Glomerular endothelial cell (primary cell): ENCODE measurements at regions not wholly inside any gene's neighbourhood (a gene's known extent, or its start where the extent isn't known, plus 50 kb on each side); places are given as distances from the start of the nearest gene placed in this dataset.
"Not testable (repeated sequence)": the region's sequence is repeated elsewhere in the genome, so short reads cannot be mapped to it uniquely, and the experiment has no call there.

Experiments used
- DNase-seq: peaks from one replicate; pipeline ENCODE4 v3.0.0-alpha.2; 2011; ENCODE audit warnings: low read depth, low spot score; ENCODE audit errors: extremely low read depth

DNA sequence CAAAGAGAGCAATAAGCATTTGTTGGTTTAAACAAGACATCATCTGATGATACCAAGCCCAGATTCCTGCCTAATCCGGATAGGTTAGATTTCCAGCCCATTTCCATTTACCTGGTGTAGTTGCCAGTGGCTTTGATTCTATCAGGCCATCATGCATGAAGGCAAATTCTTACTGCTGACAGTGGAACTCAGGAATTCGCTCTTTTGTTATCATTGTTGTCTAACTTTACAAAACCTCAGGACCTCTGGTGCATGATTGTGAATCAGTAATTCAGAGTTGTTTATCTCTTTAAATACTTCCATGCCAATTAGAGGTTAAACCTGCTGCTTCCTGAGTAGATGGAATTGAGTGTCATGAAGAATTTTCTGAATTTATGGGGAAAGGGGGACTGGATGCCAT is 76.5 kb downstream of the C9orf152 start:
- no peak for DNase-seq

GRCh38 chr9:110132531-110132930 is 75.4 kb downstream of the C9orf152 start:
- not testable (repeated sequence) for DNase-seq

DNA sequence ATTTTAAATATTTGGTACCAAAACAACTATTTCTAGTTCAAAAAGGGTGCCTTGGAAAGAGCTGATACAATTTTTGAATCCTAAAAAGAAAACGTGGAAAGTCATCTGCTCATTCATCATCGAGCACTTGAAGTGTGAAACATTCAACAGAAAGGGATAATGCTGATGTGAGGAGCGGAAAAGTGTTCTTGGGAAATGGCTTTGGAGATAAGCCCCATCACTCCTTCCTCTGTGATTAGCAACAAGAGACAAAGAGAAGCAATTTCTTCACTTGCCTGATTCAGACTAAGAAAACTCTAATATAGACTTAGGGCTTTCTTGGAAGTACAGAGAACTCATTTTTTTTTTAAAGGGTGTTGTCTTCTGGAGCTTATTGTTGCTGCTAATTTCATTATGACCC is 74.9 kb downstream of the C9orf152 start:
- DNase-seq = no peak

GRCh38 chr9:110133608-110134210 is 74.2 kb downstream of the C9orf152 start:
- no peak for DNase-seq

GRCh38 chr9:110135846-110136245 is 72.1 kb downstream of the C9orf152 start:
- no peak for DNase-seq

DNA sequence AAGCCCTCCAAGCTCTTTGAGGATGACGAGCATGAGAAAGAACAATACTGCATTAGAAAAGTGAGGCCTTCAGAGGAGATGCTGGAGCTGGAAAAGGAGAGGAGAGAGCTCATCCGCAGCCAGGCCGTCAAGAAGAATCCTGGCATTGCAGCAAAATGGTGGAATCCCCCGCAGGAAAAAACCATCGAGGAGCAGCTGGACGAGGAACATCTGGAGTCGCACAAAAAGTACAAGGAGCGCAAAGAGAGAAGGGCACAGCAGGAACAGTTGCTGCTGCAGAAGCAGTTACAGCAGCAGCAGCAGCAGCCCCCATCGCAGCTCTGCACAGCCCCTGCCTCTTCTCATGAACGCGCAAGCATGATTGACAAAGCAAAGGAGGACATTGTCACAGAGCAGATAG is 71.2 kb downstream of the C9orf152 start:
- DNase-seq = no peak

- no peak for DNase-seq
These were observed 67.7 kb downstream of the C9orf152 start for GRCh38 chr9:110140276-110140675.

DNA sequence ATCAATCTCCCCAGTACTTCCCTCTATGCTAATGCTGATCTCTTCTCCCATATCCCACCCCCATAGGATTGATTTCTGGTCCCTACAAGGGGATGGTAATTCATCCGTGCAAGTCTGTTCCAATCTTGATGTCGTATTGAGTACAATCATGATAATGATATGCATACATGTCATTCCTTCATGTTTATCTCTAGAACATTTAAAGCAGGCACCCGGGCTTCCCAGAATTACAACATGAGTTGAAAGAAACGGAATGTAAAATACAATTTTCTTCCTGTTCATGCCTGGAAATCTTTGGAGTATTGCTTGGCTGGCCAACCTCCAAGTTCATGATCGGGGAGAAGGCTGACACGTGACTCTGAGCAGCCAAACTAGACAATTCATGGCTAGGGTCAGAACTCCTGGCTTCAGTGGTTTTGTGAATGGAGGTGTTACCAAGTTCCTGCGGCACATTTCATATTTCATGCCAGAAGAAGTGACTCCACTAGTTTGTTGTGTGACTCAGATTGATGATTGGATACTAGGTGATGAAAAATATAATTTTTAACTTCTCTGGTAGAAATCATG is 66.6 kb downstream of the C9orf152 start:
- DNase-seq = no peak

DNA sequence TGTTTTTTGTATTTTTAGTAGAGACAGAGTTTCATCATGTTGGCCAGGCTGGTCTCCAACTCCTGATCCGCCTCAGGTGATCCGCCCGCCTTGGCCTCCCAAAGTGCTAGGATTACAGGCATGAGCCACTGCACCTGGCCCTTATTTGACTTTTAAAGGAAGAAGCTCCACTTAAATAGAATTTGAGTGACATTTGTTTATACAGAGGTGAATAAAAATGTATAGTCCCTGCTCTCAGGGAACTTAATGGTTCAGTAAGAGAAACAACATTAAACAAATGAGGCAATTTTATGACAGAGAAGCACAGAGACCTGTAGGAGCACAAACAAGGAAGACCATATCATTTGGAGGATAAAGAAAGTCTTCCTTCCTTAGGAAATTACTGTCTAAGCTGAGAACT is 65.7 kb downstream of the C9orf152 start:
- no peak for DNase-seq

GRCh38 chr9:110142868-110143481 is 65.0 kb downstream of the C9orf152 start:
- no peak for DNase-seq

GRCh38 chr9:110143485-110143884 is 64.5 kb downstream of the C9orf152 start:
- DNase-seq = no peak

DNA sequence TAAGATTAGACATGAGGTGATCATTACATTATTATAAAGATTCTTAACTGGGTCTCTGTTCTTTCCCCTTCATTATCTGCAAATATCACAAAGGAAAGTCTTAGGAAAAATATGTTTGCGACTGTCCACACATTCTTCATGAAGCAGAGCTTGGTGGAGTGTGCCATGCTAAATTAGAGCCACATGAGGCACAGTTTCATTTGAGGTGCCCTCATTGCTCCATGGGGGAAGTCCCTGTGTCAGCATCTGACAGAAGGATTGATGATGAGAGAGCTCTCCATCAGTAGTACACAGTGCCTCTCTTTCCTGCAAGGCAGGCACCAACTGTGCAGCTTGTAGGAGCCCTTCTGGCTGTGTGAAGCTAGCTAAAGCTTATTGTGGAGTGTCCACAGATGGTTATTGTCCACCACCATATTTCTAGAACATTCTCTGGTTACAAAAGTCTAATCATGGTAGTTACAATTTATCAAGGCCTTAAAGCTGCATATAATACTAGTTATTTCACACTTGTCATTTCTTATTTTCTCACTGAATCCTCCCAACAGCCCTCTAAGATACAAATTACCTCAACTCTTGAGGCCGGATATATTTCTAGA is 63.9 kb downstream of the C9orf152 start:
- no peak for DNase-seq

- DNase-seq = no peak
These were observed 61.6 kb downstream of the C9orf152 start for GRCh38 chr9:110146373-110146772.

GRCh38 chr9:110148384-110148783 is 59.6 kb downstream of the C9orf152 start:
- no peak for DNase-seq

GRCh38 chr9:110148891-110149290 is 59.1 kb downstream of the C9orf152 start:
- DNase-seq = no peak
